Trophoblast cell (in vitro differentiated cells and primary cell): ENCODE measurements at regions not wholly inside any gene's neighbourhood (a gene's known extent, or its start where the extent isn't known, plus 50 kb on each side); places are given as distances from the start of the nearest gene placed in this dataset.

Experiments
- DNase-seq, 2 donors: peaks; one replicate each; pipeline ENCODE4 v3.0.0-alpha.2; 2016
- H2AFZ ChIP-seq: 2 replicates; pipeline ENCODE4 v1.6.1; 2013; ENCODE audit warnings: low read length, moderate library complexity, mild to moderate bottlenecking; ENCODE audit not compliant: insufficient read depth, poor library complexity
- H2AK5ac ChIP-seq: 2 replicates; pipeline ENCODE4 v1.6.1; 2013; ENCODE audit warnings: mild to moderate bottlenecking, low read length
- H2BK120ac ChIP-seq: 2 replicates; pipeline ENCODE4 v1.6.1; 2013; ENCODE audit warnings: low read length, mild to moderate bottlenecking, moderate library complexity; ENCODE audit not compliant: insufficient read depth, poor library complexity
- H2BK12ac ChIP-seq: 2 replicates; pipeline ENCODE4 v1.6.1; 2013; ENCODE audit warnings: mild to moderate bottlenecking, low read length, moderate library complexity
- H2BK5ac ChIP-seq: 2 replicates; pipeline ENCODE4 v1.6.1; 2013; ENCODE audit warnings: low read length, low read depth, moderate library complexity, mild to moderate bottlenecking; ENCODE audit not compliant: poor library complexity
- H3K14ac ChIP-seq: 2 replicates; pipeline ENCODE4 v1.6.1; 2013; ENCODE audit warnings: mild to moderate bottlenecking, low read length
- H3K18ac ChIP-seq: 2 replicates; pipeline ENCODE4 v1.6.1; 2013; ENCODE audit warnings: mild to moderate bottlenecking, low read length
- H3K23ac ChIP-seq: 2 replicates; pipeline ENCODE4 v1.6.1; 2013; ENCODE audit warnings: low read length
- H3K27ac ChIP-seq: 2 replicates; pipeline ENCODE4 v1.5.1; 2013; ENCODE audit warnings: low read depth, mild to moderate bottlenecking, inconsistent platforms, low read length, moderate library complexity
- H3K27me3 ChIP-seq: 2 replicates; pipeline ENCODE4 v1.6.1; 2013; ENCODE audit warnings: inconsistent platforms, mild to moderate bottlenecking, low read length, moderate library complexity; ENCODE audit not compliant: insufficient read depth
- H3K36me3 ChIP-seq, 2 experiments: 1 replicate in 1 of 2; 2 replicates in 1 of 2; pipeline ENCODE4 v1.6.1; 2013; ENCODE audit warnings: low read length in 2 of 2, mild to moderate bottlenecking in 2 of 2, moderate library complexity in 1 of 2; ENCODE audit not compliant: insufficient read depth in 2 of 2, control insufficient read depth in 1 of 2
- H3K4ac ChIP-seq: 2 replicates; pipeline ENCODE4 v1.6.1; 2013; ENCODE audit warnings: low read depth, mild to moderate bottlenecking, low read length, moderate library complexity
- H3K4me1 ChIP-seq, 2 experiments: 1 replicate in 1 of 2; 2 replicates in 1 of 2; pipeline ENCODE4 v1.6.1; 2013; ENCODE audit warnings: low read length in 2 of 2, mild to moderate bottlenecking in 2 of 2, moderate library complexity in 1 of 2; ENCODE audit not compliant: insufficient read depth in 2 of 2, control insufficient read depth in 1 of 2
- H3K4me2 ChIP-seq: 2 replicates; pipeline ENCODE4 v1.6.1; 2013; ENCODE audit warnings: inconsistent platforms, mild to moderate bottlenecking, low read length, moderate library complexity
- H3K4me3 ChIP-seq: 2 replicates; pipeline ENCODE4 v1.5.1; 2013; ENCODE audit warnings: mild to moderate bottlenecking, low read depth, low read length, inconsistent platforms
- H3K79me1 ChIP-seq: one replicate; pipeline ENCODE4 v1.6.1; 2013; ENCODE audit warnings: low read length
- H3K79me2 ChIP-seq: 2 replicates; pipeline ENCODE4 v1.6.1; 2013; ENCODE audit warnings: low read length, mild to moderate bottlenecking; ENCODE audit not compliant: control insufficient read depth, insufficient read depth, poor library complexity
- H3K9ac ChIP-seq: 2 replicates; pipeline ENCODE4 v1.6.1; 2013; ENCODE audit warnings: mild to moderate bottlenecking, low read length
- H3K9me3 ChIP-seq: 2 replicates; pipeline ENCODE4 v1.6.1; 2013; ENCODE audit warnings: low read depth, mild to moderate bottlenecking, control low read depth, inconsistent platforms, low read length; ENCODE audit not compliant: insufficient read depth
- H4K12ac ChIP-seq: 2 replicates; pipeline ENCODE4 v1.6.1; 2013; ENCODE audit warnings: low read depth, mild to moderate bottlenecking, low read length, moderate library complexity
- H4K8ac ChIP-seq: 2 replicates; pipeline ENCODE4 v1.6.1; 2013; ENCODE audit warnings: low read depth, mild to moderate bottlenecking, low read length, moderate library complexity
- H4K91ac ChIP-seq: one replicate; pipeline ENCODE4 v1.6.1; 2013; ENCODE audit warnings: low read depth, mild to moderate bottlenecking, low read length, moderate library complexity
- WGBS: extraction: QIAGEN DNeasy Blood & Tissue Kit; methylation state at CpG from one replicate; pipeline ENCODE4 v1.1.7; 2013; ENCODE audit warnings: missing lambda C conversion rate; ENCODE audit not compliant: insufficient read length, insufficient coverage; ENCODE audit errors: extremely low coverage; 5-methylcytosine and 5-hydroxymethylcytosine counted together

- no peaks in the 10 kb centered on the region for H3K79me2 ChIP-seq
- no peak overlapping the region for H4K8ac ChIP-seq
- no peak overlapping the region for H3K14ac ChIP-seq
- no peak overlapping the region for H3K9ac ChIP-seq
- H3K4me3 ChIP-seq = no peak overlapping the region
- H3K36me3 ChIP-seq = no peaks in the 10 kb centered on the region
- no peak overlapping the region for H3K18ac ChIP-seq
- no peaks in the 10 kb centered on the region for H3K4me1 ChIP-seq
- no CpG with 5 or more reads among the region's 2 CpGs for WGBS
- peak; percentile 7 to 55 for DNase-seq
- H2AFZ ChIP-seq = no peak overlapping the region
- no peak overlapping the region for H4K91ac ChIP-seq
- H3K79me1 ChIP-seq = no peaks in the 10 kb centered on the region
- H3K27ac ChIP-seq = no peak overlapping the region
- H2BK120ac ChIP-seq = no peak overlapping the region
- no peak overlapping the region for H2BK5ac ChIP-seq
- H3K9me3 ChIP-seq = no peaks in the 10 kb centered on the region
- H2BK12ac ChIP-seq = no peak overlapping the region
- H3K27me3 ChIP-seq = no peaks in the 10 kb centered on the region
- no peak overlapping the region for H3K4ac ChIP-seq
- H3K23ac ChIP-seq = no peak overlapping the region
- H3K4me2 ChIP-seq = no peak overlapping the region
- no peak overlapping the region for H4K12ac ChIP-seq
- no peak overlapping the region for H2AK5ac ChIP-seq
Measured at GRCh38 chr18:40687399-40687798, 1267.6 kb upstream of the PIK3C3 start.

- Histone ChIP-seq H4K91ac (no peak overlapping the region), H2AFZ (no peak overlapping the region), H2BK12ac (no peak overlapping the region)
Measured at GRCh38 chr18:40686836-40687235, 1268.2 kb upstream of the PIK3C3 start.

GRCh38 chr18:40685219-40685618 lies 1269.8 kb upstream of the PIK3C3 start:
- Histone ChIP-seq H3K79me2 (no peaks in the 10 kb centered on the region), H3K79me1 (no peaks in the 10 kb centered on the region), H3K4me2 (no peak overlapping the region), H3K27me3 (no peaks in the 10 kb centered on the region), H4K12ac (no peak overlapping the region), H2BK5ac (no peak overlapping the region), H3K18ac (no peak overlapping the region), H3K4ac (no peak overlapping the region), H3K9me3 (no peaks in the 10 kb centered on the region), H4K91ac (no peak overlapping the region), H3K4me1 (no peaks in the 10 kb centered on the region), H3K27ac (no peak overlapping the region), H3K14ac (no peak overlapping the region), H3K36me3 (no peaks in the 10 kb centered on the region), H3K23ac (no peak overlapping the region), H4K8ac (no peak overlapping the region), H2AK5ac (no peak overlapping the region), H2BK120ac (no peak overlapping the region), H2AFZ (no peak overlapping the region), H3K9ac (no peak overlapping the region), H2BK12ac (no peak overlapping the region), H3K4me3 (no peak overlapping the region)
- WGBS = no CpG with 5 or more reads among the region's 2 CpGs
- peak in 1 of 2 donors; percentile 53 for DNase-seq

More at GRCh38 chr18:40686836-40687235, 1268.2 kb upstream of the PIK3C3 start:
- Histone ChIP-seq H2BK5ac (no peak overlapping the region), H3K79me1 (no peaks in the 10 kb centered on the region), H3K23ac (no peak overlapping the region), H4K12ac (no peak overlapping the region), H3K79me2 (no peaks in the 10 kb centered on the region), H3K4me2 (no peak overlapping the region), H3K14ac (no peak overlapping the region), H2AK5ac (no peak overlapping the region), H3K36me3 (no peaks in the 10 kb centered on the region), H3K4me3 (no peak overlapping the region), H3K18ac (no peak overlapping the region), H3K9me3 (no peaks in the 10 kb centered on the region), H3K27me3 (no peaks in the 10 kb centered on the region), H4K8ac (no peak overlapping the region), H3K9ac (no peak overlapping the region), H3K4ac (no peak overlapping the region), H3K4me1 (no peaks in the 10 kb centered on the region), H3K27ac (no peak overlapping the region), H2BK120ac (no peak overlapping the region)
- no CpG with 5 or more reads among the region's 3 CpGs for WGBS
- no peak for DNase-seq

GRCh38 chr18:40678318-40678717 lies 1276.7 kb upstream of the PIK3C3 start:
- Histone ChIP-seq H2AK5ac (no peak overlapping the region), H3K4ac (no peak overlapping the region), H3K14ac (no peak overlapping the region), H2BK120ac (no peak overlapping the region), H3K36me3 (no peaks in the 10 kb centered on the region), H2AFZ (no peak overlapping the region), H3K79me1 (no peaks in the 10 kb centered on the region), H4K12ac (no peak overlapping the region), H3K4me2 (no peak overlapping the region), H4K91ac (no peak overlapping the region), H3K18ac (no peak overlapping the region), H3K4me3 (no peak overlapping the region), H2BK12ac (no peak overlapping the region), H3K23ac (no peak overlapping the region), H3K27me3 (no peaks in the 10 kb centered on the region), H3K9ac (no peak overlapping the region), H2BK5ac (no peak overlapping the region), H4K8ac (no peak overlapping the region), H3K9me3 (no peaks in the 10 kb centered on the region), H3K79me2 (no peaks in the 10 kb centered on the region), H3K27ac (no peak overlapping the region), H3K4me1 (no peaks in the 10 kb centered on the region)
- WGBS = no CpG with 5 or more reads among the region's 2 CpGs
- DNase-seq = no peak
